NCI-H82 (cell line): ENCODE measurements at regions not wholly inside any gene's neighbourhood (a gene's known extent, or its start where the extent isn't known, plus 50 kb on each side); places are given as distances from the start of the nearest gene placed in this dataset.

Experiments used
- DNase-seq: peaks from one replicate; lab custom pipeline; 2025; lab: John Stamatoyannopoulos, UW

DNA sequence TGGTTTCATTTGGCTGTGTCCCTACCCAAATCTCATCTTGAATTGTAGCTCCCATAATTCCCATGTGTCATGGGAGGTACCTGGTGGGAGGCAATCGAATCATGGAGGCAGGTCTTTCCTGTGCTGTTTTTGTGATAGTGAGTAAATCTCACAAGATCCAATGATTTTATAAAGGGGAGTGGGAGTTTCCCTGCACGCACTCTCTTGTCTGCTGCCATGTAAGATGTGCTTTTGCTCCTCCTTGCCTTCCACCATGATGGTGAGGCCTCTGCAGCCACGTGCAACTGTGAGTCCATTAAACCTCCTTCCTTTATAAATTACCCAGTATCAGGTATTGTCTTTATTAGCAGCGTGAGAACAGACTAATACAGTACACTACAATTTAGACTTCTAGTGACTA, 67.5 kb upstream of the LINC01488 start:
- DNase-seq, result no peak

DNA sequence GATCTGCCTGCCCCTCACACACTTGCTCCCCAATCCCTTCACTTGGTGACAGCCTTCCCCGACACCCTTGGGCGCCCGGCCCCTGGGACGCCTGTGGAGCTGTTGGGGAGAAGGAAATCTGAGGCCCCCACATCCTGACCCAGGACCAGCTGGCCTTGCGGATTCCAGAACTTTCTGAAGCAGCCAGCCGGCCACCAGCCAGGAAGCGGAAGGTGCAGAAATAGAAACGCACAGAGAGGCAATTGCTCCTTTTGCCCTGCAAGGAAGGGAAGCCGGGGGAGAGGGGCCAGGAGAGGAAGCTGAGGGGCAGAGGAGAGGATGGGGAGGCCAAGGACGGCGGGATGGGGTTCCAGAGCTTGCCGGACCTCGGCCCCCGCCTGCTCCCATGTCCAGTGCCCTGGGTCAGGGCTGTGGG, 66.7 kb upstream of the LINC01488 start:
- no peak for DNase-seq

DNA sequence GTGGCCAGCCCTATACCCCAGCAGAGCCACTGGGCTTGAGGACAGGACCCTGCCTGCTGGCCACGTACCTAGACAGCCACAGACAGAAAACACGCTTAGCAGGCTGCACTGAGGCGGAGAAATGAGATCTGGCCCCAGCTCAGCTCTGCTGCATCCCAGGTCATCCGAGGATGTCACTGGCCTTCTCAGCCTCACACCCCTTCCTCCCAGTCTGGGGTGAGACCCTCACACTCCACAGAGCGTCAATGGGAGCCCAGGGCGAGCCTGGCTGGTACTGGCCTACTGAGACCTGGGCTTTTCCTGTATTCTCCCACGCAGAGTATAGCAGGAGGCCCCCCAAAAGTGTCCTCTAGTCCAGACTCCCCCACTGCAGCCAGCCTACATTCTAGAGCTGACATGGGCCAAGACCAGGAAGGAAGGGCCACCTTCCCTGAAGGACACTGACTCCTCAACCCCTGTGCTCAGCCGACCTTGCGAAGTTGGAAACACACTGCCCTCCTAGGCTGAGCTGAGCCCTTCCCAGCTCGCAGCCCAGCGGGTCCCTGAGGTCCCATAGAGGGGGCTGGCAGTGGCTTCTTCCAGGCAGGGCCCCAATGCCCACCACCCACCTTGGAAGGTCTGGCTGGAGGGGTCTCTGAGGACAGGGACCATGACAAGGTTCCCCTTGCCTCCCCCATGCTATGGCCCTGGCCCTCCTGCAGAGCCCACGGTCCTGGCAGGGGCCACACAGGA, 65.9 kb upstream of the LINC01488 start:
- no peak for DNase-seq

DNA sequence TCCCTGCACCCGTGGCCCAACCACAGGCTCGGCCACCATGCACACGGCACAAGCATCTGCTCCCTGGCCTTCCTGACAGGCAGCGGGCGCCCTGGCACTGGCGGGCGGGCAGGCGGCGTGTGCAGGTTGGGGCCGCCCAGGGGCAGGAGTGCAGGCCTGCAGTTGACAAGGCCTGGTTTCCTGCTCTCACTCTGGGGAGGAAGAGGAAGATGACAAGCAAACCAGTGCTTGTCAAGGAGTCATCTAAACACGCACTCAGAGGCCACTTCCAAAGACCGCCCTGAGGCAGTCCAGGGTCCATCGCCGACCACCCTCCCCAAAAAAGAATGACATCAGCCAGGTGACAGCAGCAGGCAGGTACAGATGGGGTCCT, 65.3 kb upstream of the LINC01488 start:
- no peak for DNase-seq

DNA sequence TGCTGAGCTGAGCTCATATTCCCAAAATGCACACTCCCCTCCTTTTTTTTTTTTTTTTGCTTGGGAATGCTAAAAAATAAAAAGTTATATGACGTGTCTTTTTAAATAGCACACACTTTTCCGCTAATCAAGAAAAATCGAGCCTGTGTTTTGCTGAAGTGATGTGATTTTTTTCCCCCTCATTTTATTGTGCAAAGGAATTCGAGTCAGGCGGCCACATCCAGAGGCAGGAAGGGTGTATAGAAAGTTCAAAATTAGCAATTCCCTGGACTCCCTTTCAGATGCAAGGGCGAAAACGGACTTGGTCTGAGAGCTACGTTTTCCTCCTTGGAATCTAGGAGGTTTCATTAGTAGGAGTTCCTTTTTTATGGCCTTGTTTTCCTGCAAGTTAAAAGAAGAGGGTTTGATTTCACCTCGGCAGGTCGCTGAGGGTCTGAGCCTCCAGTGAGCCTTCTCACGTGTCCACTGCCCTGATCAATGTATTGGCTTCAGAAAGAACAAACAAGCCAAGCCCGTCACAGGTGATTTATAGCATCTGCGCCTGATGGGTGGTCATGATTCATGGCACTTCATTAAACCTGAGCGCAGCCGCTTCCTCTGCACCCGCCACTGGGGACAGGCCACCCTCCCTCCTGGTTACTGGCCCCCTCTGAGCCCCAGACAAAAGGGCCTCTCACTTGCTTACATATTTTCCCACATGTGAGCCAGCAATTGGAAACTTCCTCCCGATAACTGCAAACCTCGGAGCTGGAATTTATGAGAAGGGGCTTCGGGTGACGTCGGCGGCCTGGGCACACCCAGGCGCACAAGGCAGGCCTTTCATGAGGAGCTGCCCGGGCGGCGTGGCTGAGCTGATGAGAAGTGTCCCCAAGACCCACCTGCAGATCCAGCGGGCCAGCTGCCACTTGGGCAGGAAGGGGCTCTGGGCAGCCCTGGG, 64.4 kb upstream of the LINC01488 start:
- DNase-seq, result no peak

DNA sequence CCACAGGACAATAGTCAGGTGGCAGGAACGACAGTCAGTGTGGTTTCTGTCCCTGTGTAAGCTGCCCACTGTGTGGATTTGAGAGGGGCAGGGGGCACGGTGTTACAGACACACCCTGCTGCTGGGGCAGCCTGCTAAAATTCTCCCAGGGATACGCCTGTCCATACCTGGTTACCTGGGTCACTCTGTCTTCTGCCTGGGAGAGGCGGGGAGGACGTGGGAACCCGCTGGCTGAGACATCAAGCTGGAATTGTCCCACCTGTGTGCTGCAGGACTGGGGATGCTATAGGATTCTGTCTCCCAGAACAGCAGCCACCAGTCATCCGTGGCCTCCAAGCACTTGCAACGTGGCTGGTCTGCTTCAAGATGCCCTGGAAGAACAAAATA, 63.8 kb upstream of the LINC01488 start:
- DNase-seq, result no peak

DNA sequence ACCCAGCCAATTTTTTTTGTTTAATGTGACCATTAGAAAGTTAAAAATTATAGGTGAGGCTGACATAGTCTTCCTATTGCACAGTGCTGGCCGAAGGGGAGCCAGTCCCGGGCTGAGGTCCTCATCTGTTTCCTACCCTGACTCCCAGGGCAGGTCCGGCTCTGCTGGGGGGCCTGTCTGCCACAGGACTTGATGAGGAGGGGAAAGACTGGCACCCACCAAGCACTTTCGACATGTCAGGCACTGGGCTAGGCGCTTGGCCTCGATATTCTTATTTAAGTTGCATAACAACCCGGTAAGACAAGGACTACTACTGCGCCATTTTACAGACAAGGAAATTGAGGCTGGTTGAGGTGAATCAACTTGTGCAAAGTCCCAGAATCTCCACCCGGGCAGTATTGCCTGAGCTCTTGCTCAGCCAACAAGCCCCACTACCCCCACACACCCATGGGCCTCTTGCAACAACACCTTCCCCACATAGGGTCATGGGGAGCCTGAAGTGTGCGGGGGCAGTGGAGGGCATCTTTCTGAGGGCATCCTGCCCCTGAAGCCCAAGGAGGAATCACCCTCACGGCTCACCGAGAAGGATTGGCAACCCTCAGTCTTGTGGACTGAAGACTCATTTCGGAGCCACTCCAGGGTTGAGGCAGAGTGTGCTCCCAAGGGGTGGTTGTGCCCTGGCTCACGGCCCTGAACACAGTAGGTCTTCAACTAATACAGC, 62.7 kb upstream of the LINC01488 start:
- DNase-seq, result no peak

DNA sequence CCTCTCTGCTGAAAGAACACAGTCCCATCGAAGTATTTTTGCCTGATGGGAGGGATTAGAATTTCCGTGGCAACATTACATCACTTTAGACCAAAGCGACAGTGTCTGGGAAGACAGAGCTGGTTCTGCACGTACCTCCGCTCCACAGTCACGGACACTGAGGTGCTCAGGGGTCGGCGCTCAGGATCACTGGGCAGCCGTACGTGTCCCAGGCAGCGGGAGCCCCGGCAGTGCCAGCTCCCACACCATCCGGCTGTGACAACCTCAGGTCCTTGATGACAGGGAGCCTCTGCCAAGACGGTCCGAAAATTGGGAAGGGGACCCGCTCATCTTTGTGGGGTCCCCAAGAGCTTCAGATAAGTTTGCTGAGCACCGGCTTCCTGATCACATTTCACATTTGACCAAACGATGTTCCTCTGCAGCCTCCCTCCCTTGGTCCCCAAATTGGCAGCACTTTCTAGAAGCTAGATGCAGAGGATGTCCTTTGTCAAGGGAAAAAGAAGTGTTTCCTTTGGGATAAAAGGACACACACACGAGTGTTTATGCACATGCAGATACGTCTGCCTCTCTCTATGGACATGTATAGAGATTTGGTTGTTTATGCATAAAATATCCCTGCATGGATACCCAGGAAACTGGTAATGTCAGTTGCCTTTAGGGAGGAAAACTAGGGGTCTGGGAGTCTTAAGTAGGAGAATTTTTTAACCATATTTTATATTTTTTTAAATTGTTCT, 61.6 kb upstream of the LINC01488 start:
- DNase-seq, result no peak

DNA sequence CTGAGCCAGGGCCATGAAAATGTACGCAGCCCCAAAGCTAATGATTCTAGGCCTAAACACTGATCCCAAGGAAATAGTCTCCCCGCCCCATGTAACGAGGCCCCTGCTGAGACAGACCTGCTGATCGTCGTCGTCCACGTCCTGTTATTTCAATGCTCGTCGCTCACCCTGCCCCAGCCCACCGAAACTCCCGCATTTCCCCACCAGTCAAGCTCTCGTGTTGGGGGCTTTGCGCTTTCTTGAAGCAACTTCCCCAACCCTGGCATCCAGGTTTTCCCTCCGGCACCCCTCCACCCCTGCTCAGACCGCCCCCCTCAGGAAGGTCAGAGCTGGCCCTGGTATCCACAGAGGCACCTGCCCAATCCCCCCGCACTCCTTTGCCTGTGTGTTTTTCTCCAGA, 58.8 kb upstream of the LINC01488 start:
- DNase-seq, result no peak

DNA sequence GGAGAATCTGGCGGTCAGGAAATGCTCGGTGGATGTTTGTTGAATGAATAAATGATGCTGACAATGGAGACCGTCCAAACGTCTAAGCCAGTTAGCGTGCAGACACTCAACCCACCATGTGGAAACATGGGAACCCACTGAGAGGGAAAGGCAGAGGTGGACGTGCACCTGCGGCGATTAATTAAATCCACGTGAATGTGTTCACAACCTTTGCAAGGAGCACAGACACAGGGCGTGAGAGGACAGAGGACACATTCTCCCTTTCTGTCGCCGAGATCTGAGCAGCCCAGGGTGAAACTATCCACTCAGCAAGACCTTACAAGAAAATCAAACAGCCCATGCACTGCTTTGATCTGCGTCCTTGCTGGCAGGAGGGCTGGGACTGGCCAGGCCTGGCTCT, 58.3 kb upstream of the LINC01488 start:
- DNase-seq, result no peak

DNA sequence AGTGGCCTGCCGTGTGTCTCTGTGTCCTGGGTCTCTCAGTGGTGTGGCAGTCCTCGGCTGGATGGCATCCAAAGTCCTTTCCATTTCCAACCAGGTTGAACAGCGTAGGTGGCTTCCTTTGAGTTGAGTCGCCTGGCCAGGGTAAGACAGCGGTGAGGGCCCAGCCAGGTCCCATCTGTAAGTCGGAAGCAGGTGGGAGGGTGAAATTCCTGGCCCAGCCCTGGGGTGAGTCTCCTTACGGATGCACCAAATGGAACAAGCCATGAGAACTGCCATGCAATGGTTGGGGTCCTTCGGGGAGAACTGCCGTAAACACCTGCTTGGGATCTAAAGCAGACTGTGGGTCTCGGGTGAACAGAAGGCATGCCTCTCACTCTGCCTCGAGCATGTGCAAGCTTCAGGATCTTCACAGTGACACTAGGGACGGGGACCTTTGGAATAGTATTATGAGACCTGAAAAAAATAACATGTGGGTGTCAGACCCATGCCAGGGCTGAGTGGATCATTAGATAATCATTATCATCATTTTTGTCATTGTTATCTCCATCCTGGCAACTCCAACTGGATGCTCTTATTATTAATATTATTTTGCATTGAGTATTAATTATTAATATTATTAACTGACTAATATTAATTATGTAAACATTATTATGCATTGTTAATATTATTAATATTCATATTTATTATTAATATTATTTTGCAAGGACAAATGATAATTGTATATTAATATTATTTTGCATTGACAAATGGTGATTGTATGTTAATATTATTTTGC, 57.7 kb upstream of the LINC01488 start:
- DNase-seq, result peak; percentile 0

DNA sequence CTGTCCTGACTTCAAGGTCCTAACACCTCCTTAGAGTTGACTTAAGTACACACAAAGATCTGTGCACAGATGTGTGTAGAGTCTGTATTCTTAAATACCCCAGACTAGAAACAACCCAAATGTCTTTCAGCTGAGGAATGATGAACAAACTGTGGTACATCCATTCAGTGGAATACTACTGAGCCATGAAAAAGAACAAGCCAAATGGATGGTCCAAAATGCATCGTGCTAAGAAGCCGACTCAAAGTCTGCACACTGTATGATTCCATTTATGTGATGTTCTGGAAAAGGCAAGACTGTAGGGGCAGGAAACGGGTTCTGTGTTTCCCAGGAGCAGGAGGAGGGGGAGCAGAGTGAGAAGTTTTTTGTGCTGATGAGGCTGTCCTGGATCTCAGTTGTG, 56.7 kb upstream of the LINC01488 start:
- no peak for DNase-seq

DNA sequence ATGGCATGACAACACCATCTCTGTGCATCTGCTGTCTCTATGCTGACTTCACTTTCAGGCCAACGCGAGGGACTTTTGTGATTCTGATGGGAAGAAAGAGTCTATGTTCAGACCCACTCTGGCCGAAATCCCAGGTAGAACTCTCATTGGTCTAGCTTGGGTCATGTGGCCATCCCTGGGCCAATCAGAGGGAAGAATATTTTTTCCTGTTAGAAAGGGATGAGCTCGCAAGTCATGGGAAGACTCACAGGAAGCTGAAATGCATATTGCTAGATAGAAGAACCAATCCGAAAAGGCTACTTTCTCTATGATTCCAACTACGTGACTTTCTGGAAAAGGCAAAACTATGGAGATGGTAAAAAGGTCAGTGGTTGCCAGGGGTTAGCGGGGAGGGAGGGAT, 56.0 kb upstream of the LINC01488 start:
- DNase-seq, result no peak

DNA sequence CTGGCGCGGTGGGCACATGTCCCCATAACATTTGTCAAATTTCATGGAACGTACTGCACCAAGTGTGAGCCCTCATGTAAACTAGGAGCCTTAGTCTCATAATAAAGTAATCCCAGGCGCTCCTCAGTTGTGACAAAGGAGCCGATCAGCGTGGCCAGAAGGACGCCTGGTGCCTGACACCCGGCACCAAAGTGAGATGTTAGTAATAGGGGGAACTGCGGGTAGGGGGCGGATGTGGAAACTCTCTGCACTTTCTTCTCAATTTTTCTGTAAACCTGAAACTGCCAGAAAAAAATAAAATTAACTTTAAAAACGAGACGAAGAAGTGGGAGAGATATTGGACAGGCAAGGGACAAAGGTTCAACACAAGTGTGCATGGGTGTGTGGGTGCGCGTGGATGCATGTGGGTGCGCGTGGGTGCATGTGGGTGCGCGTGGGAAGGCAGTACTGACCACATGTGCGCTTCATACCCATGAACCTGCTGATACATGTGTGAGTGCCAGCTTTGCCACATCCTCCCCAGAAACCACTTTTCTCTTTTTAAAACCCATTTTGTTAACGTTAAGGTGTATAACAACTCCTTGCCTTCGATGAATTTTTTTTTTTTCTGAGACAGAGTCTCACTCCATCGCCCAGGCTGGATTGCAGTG, 55.4 kb upstream of the LINC01488 start:
- no peak for DNase-seq

DNA sequence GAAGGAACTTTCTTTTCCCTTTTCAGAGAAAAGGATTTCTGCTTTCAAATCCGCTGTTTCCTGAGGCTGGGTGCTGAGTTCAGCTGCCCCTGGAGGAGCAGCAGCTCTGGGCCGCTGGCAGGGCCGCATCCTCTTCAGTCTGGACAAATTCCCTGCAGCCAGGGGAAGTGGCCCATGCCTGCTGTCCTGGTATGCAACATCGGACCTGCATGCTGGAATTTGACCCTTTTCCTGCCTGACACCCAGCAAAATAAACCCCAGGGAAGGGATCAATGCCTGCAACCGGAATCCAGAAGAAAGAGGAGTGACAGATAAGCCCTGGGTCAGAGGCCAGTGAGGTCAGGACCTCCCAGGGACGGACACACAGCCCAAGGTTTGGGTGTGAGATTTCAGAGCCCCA, 54.1 kb upstream of the LINC01488 start:
- DNase-seq, result no peak

DNA sequence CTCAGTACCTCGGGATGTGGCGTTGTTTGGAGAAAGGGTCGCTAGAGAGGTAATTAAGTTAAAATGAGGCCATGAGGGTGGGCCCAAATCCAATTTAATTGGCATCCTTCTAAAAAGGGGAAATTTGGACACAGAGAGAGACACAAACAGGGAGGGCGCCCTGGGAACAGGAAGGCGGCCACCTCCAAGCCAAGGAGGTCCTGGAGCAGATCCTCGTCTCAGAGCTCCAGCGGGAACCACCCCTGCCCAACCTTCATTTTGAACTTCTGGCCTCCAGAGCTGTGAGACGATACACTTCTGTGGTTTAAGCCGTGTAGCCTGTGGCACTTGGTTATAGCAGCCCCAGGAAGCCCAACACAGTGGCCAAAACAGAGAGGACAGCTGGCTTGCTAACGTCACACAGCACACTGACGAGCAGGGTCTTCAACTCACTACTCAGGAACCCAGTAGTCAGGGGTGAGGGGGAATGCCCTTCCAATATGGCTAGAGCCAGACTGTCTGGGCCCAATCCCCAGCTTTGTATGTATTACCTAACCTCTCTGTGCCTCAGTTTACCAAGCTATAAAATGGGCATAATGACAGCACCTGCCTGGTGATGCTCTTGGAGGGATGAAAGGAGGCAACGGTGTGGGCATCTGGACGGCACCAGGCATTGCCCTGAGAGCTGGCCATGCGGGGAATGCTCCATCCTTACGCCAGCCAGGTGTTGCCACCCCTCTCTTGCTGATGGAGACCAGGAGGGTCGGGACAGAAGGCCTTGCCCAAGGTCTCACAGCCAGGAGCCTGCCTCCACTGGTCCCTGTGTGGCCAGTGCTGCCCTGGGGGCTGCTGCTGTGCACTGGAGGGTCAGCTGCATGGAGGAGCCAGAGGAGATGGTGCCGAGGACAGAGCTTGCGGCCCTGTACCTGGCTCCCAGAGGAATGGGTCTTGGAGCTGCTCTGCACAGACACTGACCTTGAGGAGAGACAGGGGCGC, 53.3 kb upstream of the LINC01488 start:
- DNase-seq, result no peak

DNA sequence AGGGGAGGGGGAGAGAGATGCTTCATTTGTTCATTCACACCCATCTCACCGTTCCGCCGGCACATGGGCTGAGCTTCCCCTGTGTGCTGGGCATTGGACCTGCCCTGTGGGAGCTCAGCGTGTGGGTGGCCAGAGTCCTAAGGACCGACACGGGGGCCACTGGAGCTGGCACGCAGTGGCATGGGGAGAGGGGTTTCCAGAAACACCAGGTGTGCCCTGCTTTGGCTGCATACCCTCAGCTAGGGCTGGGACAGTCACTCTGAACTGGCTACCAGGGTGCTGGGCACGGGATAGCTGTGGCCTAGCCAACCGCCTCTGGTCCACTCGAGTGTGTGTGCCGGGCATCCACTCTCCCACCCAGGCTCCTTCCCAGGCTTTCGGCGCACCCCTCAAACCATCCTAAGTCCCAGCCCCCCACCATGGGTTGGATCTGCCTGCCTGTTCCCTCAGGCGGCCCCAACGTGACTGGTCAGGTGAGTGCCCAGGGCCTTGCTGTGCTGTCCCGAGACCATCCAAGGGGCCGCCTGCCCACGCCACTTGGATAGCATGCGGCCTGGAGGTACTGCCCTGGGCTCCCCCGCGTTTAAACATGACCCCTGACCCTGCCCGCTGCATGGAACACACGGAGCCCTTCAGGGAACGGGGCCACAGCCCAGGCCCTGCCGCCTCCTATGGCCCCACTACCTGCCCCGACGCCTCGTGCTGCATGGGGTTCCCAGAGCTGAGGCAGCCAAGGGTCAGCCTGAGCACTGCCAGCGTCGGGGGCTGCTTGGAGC, 51.6 kb upstream of the LINC01488 start:
- no peak for DNase-seq

DNA sequence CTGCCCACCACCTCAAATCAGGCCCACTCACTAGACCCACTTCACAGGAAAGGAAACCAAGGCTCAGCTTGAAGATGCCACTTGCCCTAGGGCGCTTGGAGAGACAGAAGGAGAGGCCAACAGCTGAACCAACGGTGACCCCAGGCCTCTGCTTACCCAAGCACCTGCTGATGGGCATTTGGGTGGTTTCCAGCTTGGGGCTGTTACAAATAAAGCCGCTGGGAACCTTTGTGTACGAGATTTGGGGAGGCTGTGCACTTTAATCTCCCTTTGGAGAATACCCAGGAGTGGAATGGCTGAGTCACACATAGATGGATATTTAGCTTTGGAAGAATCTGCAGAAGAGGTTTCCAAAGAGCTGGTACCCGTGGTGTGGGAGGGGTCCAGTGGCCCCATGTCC, 50.9 kb upstream of the LINC01488 start:
- DNase-seq, result no peak

DNA sequence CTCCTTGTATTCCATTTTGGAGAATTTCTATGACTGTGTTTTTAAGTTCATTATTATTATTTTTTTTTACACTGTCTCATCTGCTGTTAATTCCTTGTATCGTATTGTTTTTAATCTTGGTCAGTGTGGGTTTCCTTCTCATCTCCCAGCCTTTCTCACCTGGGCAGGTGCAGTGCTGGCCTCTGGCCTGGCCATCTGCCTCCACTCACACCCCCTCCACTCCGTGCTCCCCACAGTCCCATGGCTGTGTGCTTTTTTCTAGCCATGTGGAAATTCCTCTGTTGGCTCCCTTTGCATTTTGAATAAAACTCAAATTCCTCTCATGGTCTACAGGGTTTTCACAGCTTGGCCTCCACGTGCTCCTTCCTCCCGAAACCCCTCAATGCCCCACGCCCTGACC, 50.3 kb upstream of the LINC01488 start:
- no peak for DNase-seq
